Subcutaneous abdominal adipose tissue (tissue), 5 donors: ENCODE measurements at regions not wholly inside any gene's neighbourhood (a gene's known extent, or its start where the extent isn't known, plus 50 kb on each side); places are given as distances from the start of the nearest gene placed in this dataset.

Experiments
- H3K27ac ChIP-seq: one replicate; pipeline ENCODE4 v1.7.0; 2013; ENCODE audit warnings: low read depth, mild to moderate bottlenecking, inconsistent platforms, low read length, moderate library complexity
- H3K27me3 ChIP-seq, 5 donors: one replicate each; pipeline ENCODE4 v1.7.0; 2013; ENCODE audit warnings: low read length in 5 of 5, inconsistent platforms in 1 of 5; ENCODE audit not compliant: control insufficient read depth in 5 of 5, insufficient read depth in 4 of 5
- H3K36me3 ChIP-seq, 5 donors: one replicate each; pipeline ENCODE4 v1.7.0; 2013; ENCODE audit warnings: low read length in 5 of 5; ENCODE audit not compliant: control insufficient read depth in 5 of 5, insufficient read depth in 5 of 5
- H3K4me1 ChIP-seq, 5 donors: one replicate each; pipeline ENCODE4 v1.7.0; 2013; ENCODE audit warnings: low read length in 5 of 5, mild to moderate bottlenecking in 3 of 5, moderate library complexity in 1 of 5; ENCODE audit not compliant: control insufficient read depth in 5 of 5, insufficient read depth in 5 of 5
- H3K4me3 ChIP-seq, 5 donors: one replicate each; pipeline ENCODE4 v1.7.0; 2013; ENCODE audit warnings: low read length in 5 of 5, low read depth in 1 of 5
- H3K9ac ChIP-seq, 5 donors: one replicate each; pipeline ENCODE4 v1.7.0; 2013; ENCODE audit warnings: low read length in 5 of 5, mild to moderate bottlenecking in 4 of 5, moderate library complexity in 3 of 5
- H3K9me3 ChIP-seq, 5 donors: one replicate each; pipeline ENCODE4 v1.7.0; 2013; ENCODE audit warnings: low read length in 5 of 5; ENCODE audit not compliant: control insufficient read depth in 5 of 5
- donor health status: healthy.
- donor health status: healthy.
- donor health status: healthy.
- donor health status: healthy.
- donor health status: healthy.

GRCh38 chr20:51899674-51900073, 97.4 kb upstream of the SALL4 start:
- Histone ChIP-seq H3K4me1 (no peaks in the 10 kb centered on the region), H3K27ac (no peak overlapping the region), H3K27me3 (peaks cover 0 to 3% (median 0%) of the 10 kb centered on the region in 5 donors), H3K9ac (no peak overlapping the region), H3K4me3 (no peak overlapping the region), H3K9me3 (peaks cover 0 to 3% (median 0%) of the 10 kb centered on the region in 5 donors), H3K36me3 (no peaks in the 10 kb centered on the region)

DNA sequence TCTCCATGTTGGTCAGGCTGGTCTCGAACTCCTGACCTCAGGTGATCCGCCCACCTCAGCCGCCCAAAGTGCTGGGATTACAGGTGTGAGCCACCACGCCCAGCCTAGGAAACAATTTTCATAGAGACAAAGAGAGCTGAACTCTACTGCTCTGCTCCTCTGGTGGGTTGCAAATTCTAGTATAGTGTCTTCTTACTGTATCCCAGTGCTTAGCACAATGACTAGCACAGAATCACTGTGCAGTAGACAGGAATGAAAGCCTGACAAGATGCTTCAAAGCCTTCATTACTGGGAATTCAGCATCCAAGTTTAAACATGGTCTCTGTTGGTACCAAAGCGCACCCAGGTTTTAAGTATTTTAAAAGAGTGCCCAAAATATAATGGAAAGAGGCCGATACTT, 96.5 kb upstream of the SALL4 start:
- no peaks in the 10 kb centered on the region for H3K27me3 ChIP-seq
- no peaks in the 10 kb centered on the region for H3K4me1 ChIP-seq
- H3K27ac ChIP-seq: no peak overlapping the region
- no peak overlapping the region for H3K4me3 ChIP-seq
- no peaks in the 10 kb centered on the region for H3K36me3 ChIP-seq
- peaks cover 0 to 3% (median 0%) of the 10 kb centered on the region in 5 donors for H3K9me3 ChIP-seq
- no peak overlapping the region for H3K9ac ChIP-seq

DNA sequence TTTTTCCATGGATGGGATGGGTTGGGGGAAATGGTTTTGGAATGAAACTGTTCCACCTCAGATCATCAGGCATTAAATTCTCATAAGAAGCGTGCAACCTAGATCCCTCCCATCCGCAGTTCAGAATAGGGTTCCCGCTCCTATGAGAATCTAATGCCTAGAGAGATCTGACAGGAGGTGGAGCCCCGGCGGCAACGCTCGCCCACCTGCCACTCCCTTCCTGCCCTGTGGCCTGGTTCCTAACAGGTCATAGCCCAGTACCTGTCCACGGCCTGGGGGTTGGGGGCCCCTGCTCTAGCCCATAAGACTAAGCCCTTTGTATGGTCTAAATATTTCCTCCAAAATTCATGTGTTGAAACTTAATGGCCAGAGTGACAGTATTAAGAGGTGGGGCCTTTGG, 92.3 kb upstream of the SALL4 start:
- Histone ChIP-seq H3K9ac (no peak overlapping the region), H3K27ac (no peak overlapping the region), H3K9me3 (peaks cover 0 to 3% (median 0%) of the 10 kb centered on the region in 5 donors), H3K27me3 (no peaks in the 10 kb centered on the region), H3K36me3 (no peaks in the 10 kb centered on the region), H3K4me1 (no peaks in the 10 kb centered on the region), H3K4me3 (no peak overlapping the region)

DNA sequence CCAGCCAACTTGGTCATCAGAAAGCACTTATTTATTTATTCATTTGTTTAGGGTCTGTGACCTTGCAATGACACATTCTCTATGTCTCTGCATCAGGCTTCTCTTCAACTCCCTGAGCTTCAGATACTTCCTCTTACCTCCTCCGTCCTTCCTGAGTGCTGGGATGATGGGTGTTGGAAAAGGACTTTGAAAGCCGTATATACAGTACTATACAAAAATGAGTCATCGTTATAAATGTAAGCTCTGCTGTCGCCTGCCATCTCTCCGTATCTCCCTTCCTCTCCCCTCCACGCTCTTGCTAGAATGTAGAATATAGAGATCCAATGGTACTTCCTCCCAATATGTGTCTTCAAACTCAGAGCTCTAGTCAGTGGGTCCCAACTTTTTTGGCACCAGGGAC, 91.9 kb upstream of the SALL4 start:
- Histone ChIP-seq H3K4me1 (no peaks in the 10 kb centered on the region), H3K9me3 (peaks cover 0 to 3% (median 0%) of the 10 kb centered on the region in 5 donors), H3K27ac (no peak overlapping the region), H3K27me3 (no peaks in the 10 kb centered on the region), H3K36me3 (no peaks in the 10 kb centered on the region), H3K9ac (no peak overlapping the region), H3K4me3 (no peak overlapping the region)

DNA sequence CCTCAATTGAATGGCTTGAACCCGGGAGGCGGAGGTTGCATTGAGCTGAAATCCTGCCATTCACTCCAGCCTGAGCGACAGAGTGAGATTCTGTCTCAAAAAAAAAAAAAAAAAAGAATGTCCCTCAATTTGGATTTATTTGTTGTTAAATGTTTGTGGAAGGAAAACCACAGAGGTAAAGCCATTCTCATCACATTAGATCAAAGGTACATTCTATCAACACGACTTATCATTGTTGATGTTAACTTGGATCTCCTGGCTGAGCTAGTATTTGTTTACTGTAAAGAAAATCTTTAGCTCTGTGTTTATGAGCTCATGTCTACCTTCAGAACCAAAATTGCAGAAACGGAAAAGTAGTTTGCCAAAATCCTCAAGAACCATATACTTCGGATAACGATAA, 91.4 kb upstream of the SALL4 start:
- Histone ChIP-seq H3K36me3 (no peaks in the 10 kb centered on the region), H3K4me3 (no peak overlapping the region), H3K27me3 (no peaks in the 10 kb centered on the region), H3K27ac (no peak overlapping the region), H3K9ac (no peak overlapping the region), H3K9me3 (peaks cover 0 to under 1% (median 0%) of the 10 kb centered on the region in 5 donors), H3K4me1 (no peaks in the 10 kb centered on the region)

GRCh38 chr20:51890003-51890402, 87.7 kb upstream of the SALL4 start:
- Histone ChIP-seq H3K27ac (no peak overlapping the region), H3K4me3 (no peak overlapping the region), H3K4me1 (no peaks in the 10 kb centered on the region), H3K27me3 (no peaks in the 10 kb centered on the region), H3K9ac (no peak overlapping the region), H3K36me3 (no peaks in the 10 kb centered on the region), H3K9me3 (no peaks in the 10 kb centered on the region)

DNA sequence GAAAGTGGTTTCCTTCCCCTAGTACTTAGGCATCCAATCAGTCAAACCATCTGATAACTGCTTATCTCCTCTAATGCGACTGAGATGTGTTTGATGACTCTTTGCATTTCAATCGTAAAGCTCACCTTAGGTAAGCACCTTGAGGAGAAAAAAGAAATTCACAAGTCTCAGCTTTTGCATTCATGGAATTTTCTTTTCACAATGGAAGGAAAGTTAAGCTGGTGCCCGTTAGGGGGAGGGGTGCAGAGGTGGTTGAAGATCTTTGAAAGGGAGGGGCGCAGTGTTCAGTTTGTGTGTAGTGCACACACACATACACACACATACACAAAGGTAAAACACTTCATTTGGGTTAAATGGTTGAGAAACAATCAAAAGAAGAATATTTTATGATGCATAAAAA, 87.1 kb upstream of the SALL4 start:
- Histone ChIP-seq H3K4me1 (no peaks in the 10 kb centered on the region), H3K4me3 (no peak overlapping the region), H3K27ac (no peak overlapping the region), H3K9me3 (no peaks in the 10 kb centered on the region), H3K36me3 (no peaks in the 10 kb centered on the region), H3K9ac (no peak overlapping the region), H3K27me3 (no peaks in the 10 kb centered on the region)

DNA sequence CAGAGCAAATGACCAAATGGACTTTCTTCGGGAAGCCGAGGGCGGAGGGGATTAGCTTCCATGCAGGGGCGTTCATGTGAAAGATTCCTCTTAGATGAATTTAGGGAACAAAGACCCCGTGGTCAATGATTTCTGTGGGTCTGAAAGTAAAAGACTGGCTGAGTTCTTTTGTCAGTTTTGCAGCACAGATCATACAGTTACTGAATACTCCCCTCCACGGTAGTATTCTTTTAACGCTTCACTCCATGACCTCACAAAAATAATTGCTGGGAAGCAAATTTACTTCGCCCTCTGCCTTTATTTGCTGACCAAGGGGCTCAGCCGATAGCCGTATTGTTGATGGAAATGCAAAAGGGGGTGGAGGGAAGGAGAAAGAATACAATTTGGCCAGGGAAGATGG, 86.0 kb upstream of the SALL4 start:
- H3K4me3 ChIP-seq: no peak overlapping the region
- no peaks in the 10 kb centered on the region for H3K27me3 ChIP-seq
- H3K9me3 ChIP-seq: no peaks in the 10 kb centered on the region
- H3K4me1 ChIP-seq: no peaks in the 10 kb centered on the region
- H3K27ac ChIP-seq: no peak overlapping the region
- no peak overlapping the region for H3K9ac ChIP-seq
- no peaks in the 10 kb centered on the region for H3K36me3 ChIP-seq

GRCh38 chr20:51886891-51887608, 84.7 kb upstream of the SALL4 start:
- no peaks in the 10 kb centered on the region for H3K4me1 ChIP-seq
- H3K36me3 ChIP-seq: no peaks in the 10 kb centered on the region
- H3K9me3 ChIP-seq: no peaks in the 10 kb centered on the region
- no peak overlapping the region for H3K27ac ChIP-seq
- H3K4me3 ChIP-seq: no peak overlapping the region
- no peaks in the 10 kb centered on the region for H3K27me3 ChIP-seq
- H3K9ac ChIP-seq: no peak overlapping the region

- no peaks in the 10 kb centered on the region for H3K4me1 ChIP-seq
- H3K9me3 ChIP-seq: no peaks in the 10 kb centered on the region
- no peak overlapping the region for H3K9ac ChIP-seq
- H3K27ac ChIP-seq: no peak overlapping the region
- H3K27me3 ChIP-seq: no peaks in the 10 kb centered on the region
- no peak overlapping the region for H3K4me3 ChIP-seq
- H3K36me3 ChIP-seq: no peaks in the 10 kb centered on the region
These were observed 84.0 kb upstream of the SALL4 start for GRCh38 chr20:51886341-51886740.
